ENCODE measurements at regions not wholly inside any gene's neighbourhood (a gene's known extent, or its start where the extent isn't known, plus 50 kb on each side); places are given as distances from the start of the nearest gene placed in this dataset.

- CTCF ChIA-PET: no interaction called here
- Histone ChIP-seq H4K8ac (ENCODE audit: low read depth in 2 of 2, low read length in 2 of 2) (no peak overlapping the region), H3K9me3 (ENCODE audit: control insufficient read depth, insufficient read depth, low read length) (no peaks in the 10 kb centered on the region), H2AFZ (replicated peaks; ENCODE audit: low read length, poor library complexity) (no peak overlapping the region), H2BK5ac (ENCODE audit: low read depth, low read length, poor library complexity, severe bottlenecking) (no peak overlapping the region), H3K4me3 (ENCODE audit: insufficient read depth, low read depth, low read length) (no peak overlapping the region), H2AK9ac (replicated peaks; ENCODE audit: low read depth, low read length, poor library complexity) (no peak overlapping the region), H2BK15ac (ENCODE audit: low read depth, low read length) (no peak overlapping the region), H3K4ac (ENCODE audit: low read depth, low read length) (no peak overlapping the region), H3K9ac (ENCODE audit: low read depth, low read length) (no peak overlapping the region), H3K9me1 (ENCODE audit: insufficient read depth, low read length) (no peaks in the 10 kb centered on the region), H3K36me3 (ENCODE audit: control insufficient read depth, insufficient read depth, low read length) (no peaks in the 10 kb centered on the region), H2BK120ac (ENCODE audit: low read depth, low read length) (no peak overlapping the region), H2BK20ac (ENCODE audit: low read depth, low read length) (peak overlapping the region; percentile 18; the same call in 1 of the 2 replicates), H3K27me3 (ENCODE audit: control insufficient read depth, insufficient read depth, low read length) (no peaks in the 10 kb centered on the region; the same call in none of the 2 replicates), H3K79me1 (ENCODE audit: low read depth in 1 of 2, low read length in 2 of 2) (no peaks in the 10 kb centered on the region), H3K23ac (ENCODE audit: low read depth, low read length) (no peak overlapping the region), H3K14ac (replicated peaks; ENCODE audit: low read depth, low read length) (no peak overlapping the region), H4K20me1 (ENCODE audit: insufficient read depth, low read length) (no peaks in the 10 kb centered on the region), H3K56ac (ENCODE audit: extremely low read depth, insufficient read depth, low read length) (no peak overlapping the region), H4K5ac (ENCODE audit: low read depth, low read length) (no peak overlapping the region), H3K27ac (ENCODE audit: insufficient read depth, low read length) (no peak overlapping the region), H3K18ac (ENCODE audit: low read depth, low read length) (no peak overlapping the region), H2AK5ac (ENCODE audit: low read depth, low read length) (no peak overlapping the region), H3K4me1 (ENCODE audit: control insufficient read depth, insufficient read depth, low read length) (peaks cover 2% of the 10 kb centered on the region; the same call in 1 of the 2 replicates), H3K4me2 (ENCODE audit: low read depth, low read length) (no peak overlapping the region), H4K91ac (ENCODE audit: insufficient read depth, low read depth, low read length) (no peak overlapping the region)
- in situ Hi-C loops (cut with MboI; ENCODE audit: low sequenced_read_pairs) (no loop called here), intact Hi-C loops (cut with micrococcal nuclease) (no loop called here), dilution Hi-C loops (cut with HindIII; ENCODE audit: low sequenced_read_pairs, unreplicated experiment) (no loop called here)
- no TSS peak for BruUV-seq (replicated peaks)
- no peak for DNase-seq
- TF ChIP-seq NFE2L2 (IDR thresholded peaks at IDR 0.05; ENCODE audit: low read depth, low read length): no peak
- POLR2A ChIA-PET (ENCODE audit: unreplicated experiment): interaction anchor here (0.6 to 0.7 kb wide), 2 partner anchors 9 to 458 kb away, joined by 3 to 6 read pairs; no protein-coding TSS in a partner anchor
- no peak for ATAC-seq (ENCODE audit: low read depth)
These were observed 55.6 kb upstream of the MELK start for GRCh38 chr9:36517131-36517530.

Data from IMR-90 (cell line).